HG03039 (cell line): ENCODE measurements at regions not wholly inside any gene's neighbourhood (a gene's known extent, or its start where the extent isn't known, plus 50 kb on each side); places are given as distances from the start of the nearest gene placed in this dataset.
"Not testable (repeated sequence)": the region's sequence is repeated elsewhere in the genome, so short reads cannot be mapped to it uniquely, and the experiment has no call there.

ENCODE experiments used
- ATAC-seq: cut with Tn5 transposase; IDR thresholded peaks from one replicate; pipeline ENCODE4 v1.9.1; 2021; ENCODE audit warnings: mild to moderate bottlenecking, moderate library complexity; ENCODE audit not compliant: unreplicated experiment

DNA sequence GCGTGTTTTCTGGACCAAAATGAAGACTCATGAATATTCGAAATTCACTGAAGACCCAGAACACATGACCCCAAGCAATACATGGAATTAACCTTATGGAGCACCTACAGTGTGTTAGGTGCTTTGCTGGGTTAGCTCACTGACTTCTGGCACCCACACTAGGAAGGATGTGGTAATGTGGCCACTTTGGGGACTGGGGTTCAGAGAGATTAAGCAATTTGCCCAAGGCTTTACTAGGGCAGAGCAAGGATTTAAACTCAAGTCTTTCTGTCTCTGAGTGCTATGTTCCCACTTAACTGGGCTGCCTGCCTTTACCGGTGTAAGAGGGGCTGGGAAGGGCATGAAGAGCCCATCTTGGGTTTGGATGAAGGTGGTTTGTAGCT, 162.0 kb upstream of the ATP6AP2 start:
- ATAC-seq: no peak

- ATAC-seq: no peak
Measured at GRCh38 chrX:40418146-40418812, 162.5 kb upstream of the ATP6AP2 start.

- no peak for ATAC-seq
Measured at GRCh38 chrX:40415675-40416074, 165.1 kb upstream of the ATP6AP2 start.

DNA sequence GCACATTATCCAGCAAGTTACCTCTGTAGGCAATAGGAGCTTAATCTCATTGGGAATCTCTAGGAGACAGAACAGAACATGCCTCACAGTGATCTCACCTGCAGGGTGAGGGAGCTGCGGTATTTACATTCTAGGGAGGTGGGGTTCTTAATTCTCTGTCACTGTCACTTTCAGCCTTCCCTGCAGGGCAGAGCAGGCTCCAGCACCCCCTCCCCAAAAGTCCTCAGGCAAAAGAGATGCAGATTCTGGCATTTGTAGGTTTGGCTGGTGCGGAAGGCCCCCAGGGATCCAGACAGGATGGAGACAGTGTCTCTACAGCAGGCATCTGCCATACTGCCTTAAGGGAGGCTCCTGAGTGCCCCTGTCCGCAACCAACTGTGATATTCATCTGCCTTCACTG, 166.4 kb upstream of the ATP6AP2 start:
- ATAC-seq: no peak

GRCh38 chrX:40411340-40412111, 169.2 kb upstream of the ATP6AP2 start:
- no peak for ATAC-seq

DNA sequence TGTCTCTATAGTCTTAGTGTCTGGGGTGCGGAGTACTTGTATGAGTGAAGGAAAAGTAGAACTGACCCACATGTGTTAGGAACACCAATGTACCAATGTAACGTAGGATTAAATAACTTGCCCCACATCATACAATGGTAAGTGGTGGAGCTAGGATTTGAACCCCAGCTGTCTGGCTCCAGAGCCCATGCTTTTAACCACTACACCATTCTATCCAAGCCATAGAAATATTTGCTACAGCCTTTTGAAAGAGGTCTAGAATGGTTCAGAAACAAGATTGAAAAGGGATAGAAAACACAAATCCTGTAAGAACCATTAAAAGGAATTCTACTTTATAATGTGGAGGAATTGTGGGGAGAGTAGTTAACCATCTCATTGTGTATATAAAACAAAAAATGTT, 169.9 kb upstream of the ATP6AP2 start:
- no peak for ATAC-seq

- no peak for ATAC-seq
Measured at GRCh38 chrX:40406330-40406859, 174.4 kb upstream of the ATP6AP2 start.

DNA sequence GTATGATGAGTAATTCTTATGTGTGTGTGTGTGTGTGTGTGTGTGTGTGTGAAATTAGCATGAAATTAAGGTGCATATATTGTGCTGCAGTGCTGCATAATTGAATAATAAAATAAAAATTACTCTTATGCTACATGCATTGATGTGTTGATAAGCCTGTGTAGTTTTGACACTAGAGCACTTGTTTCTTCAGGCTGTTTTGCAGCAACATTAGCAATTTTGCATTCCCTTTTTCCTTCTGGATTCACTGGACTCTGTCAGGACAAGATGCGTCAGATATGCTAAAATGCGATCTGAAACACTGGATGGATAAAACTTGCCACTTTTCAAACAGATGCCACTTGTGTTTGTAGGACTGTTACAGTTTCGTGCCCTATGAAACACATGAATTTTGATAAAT, 175.4 kb upstream of the ATP6AP2 start:
- no peak for ATAC-seq

DNA sequence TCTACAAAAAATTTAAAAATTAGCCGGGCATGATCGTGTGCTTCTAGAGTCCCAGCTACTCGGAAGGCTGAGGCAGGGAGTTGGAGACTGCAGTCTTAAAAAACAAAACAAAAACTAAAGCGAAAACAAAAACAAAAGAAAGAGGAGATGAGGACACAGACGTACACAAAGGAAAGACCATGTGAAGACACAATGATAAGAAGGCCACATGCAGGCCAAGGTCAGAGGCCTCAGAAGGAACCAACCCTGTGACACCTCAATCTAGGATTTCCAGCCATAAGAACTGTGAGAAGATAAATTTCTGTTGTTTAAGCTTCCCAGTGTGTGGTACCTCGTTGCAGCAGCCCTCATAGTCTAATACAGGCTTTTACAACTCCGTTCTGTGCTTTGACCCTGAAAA, 177.0 kb upstream of the ATP6AP2 start:
- ATAC-seq: no peak

GRCh38 chrX:40402831-40403533, 177.8 kb upstream of the ATP6AP2 start:
- no peak for ATAC-seq

GRCh38 chrX:40395102-40395501, 185.7 kb upstream of the ATP6AP2 start:
- no peak for ATAC-seq

DNA sequence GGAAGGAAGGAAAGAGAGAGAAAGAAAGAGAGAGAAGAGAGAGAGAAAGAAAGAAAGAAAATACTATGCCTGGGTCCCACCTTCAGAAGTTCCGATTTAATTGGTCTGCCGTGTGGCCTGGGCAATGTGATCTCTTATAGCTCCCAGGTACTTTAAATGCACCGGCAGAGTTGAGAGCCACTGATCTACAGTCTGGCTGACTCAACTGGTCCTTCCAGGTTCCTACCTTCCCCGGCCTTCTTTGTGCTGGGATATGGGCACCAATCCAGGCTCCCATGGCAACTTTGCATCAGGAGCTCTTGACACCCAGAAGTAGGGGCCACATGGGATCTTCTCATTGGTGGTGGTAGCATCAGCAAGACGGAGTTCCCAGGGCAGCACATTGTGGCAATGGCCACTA, 186.5 kb upstream of the ATP6AP2 start:
- no peak for ATAC-seq

GRCh38 chrX:40392599-40392998, 188.2 kb upstream of the ATP6AP2 start:
- ATAC-seq: no peak

GRCh38 chrX:40391662-40392061, 189.1 kb upstream of the ATP6AP2 start:
- no peak for ATAC-seq

- no peak for ATAC-seq
Measured at GRCh38 chrX:40389555-40389954, 191.2 kb upstream of the ATP6AP2 start.

DNA sequence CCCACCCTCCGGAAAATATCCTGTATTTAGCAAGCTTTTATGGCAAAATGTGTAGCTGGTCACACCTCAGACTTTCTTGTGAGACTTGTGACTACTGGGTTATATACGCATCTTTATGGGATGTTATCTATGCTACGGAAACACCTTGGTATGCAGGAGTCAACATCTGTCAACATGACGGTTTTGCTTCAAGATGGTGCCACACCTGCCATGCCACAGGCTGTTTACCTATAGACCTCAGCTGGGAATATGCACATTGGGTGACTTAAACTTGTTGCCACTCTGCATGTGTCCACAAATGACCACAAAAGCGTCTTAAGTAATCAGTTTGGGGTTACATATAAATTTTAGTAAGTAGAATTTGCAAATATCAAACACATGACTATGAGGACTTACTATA, 192.3 kb upstream of the ATP6AP2 start:
- no peak for ATAC-seq

DNA sequence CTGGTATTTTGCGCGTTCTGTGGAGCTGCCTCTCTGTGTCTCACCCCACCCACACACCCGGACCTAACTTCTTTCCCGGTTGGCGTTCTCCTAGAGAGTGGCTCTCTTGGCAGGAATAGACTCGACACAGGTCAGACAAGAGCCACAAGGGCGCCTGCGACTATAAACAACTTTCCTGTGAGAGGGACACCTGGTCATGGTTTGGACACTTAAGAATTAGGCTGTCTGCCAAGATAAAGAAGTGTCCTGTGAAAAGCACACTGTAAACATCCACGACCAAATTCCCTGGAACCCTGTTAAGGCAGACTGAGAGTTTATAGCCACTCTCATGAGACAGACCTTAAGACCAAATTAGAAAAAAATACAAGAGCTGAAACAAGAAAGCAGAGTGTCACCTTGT, 192.9 kb upstream of the ATP6AP2 start:
- ATAC-seq: not testable (repeated sequence)

GRCh38 chrX:40387311-40387710, 193.5 kb upstream of the ATP6AP2 start:
- not testable (repeated sequence) for ATAC-seq

GRCh38 chrX:40385682-40386081, 195.1 kb upstream of the ATP6AP2 start:
- ATAC-seq: no peak

DNA sequence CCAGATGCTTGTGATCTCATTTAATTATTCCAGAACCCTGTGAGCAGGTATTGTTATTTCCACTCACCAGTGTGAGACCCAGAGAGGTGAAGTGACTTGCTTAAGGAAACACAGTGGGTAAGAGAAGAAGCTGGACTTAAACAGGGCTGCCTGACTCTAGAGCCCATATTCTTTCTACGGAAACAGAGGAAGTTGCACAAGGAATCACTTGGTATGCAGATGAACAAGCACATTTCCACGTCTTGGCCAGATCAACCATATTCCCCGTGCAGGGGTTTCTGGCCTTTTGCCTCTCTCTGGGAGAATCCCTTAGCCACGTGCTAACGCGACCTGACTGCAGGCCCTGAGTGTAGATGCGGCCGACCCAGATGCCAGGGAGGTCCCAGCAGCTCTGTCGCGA, 195.5 kb upstream of the ATP6AP2 start:
- no peak for ATAC-seq

DNA sequence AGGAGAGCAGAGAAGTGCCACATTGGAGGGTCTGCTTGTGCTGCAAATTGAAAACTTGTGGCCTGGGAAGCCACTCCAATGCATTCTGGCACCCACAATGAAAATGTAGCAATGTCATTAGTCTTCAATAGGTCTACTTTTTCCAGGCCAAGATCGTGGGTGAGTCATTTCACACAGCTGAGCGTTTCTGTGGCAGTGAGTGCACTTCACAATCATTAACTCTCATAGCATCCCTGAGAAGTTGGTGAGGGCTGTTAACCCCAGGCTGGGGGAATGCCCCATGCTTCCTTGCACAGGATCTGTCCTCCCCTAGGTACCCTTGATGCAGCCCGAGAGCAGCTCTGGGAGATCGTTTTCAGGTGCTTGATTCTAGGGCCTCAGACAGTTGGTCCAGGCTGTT, 196.8 kb upstream of the ATP6AP2 start:
- ATAC-seq: no peak

- no peak for ATAC-seq
Measured at GRCh38 chrX:40383360-40383759, 197.4 kb upstream of the ATP6AP2 start.
